ENCODE measurements at regions not wholly inside any gene's neighbourhood (a gene's known extent, or its start where the extent isn't known, plus 50 kb on each side); places are given as distances from the start of the nearest gene placed in this dataset.
"Not testable (repeated sequence)": the region's sequence is repeated elsewhere in the genome, so short reads cannot be mapped to it uniquely, and the experiment has no call there.

GRCh38 chr1:193438771-193439170 lies 252.4 kb upstream of the B3GALT2 start:
- no peak for FAIRE-seq
- Histone ChIP-seq H3K9me3 (ENCODE audit: control insufficient read depth in 2 of 2, insufficient read depth in 1 of 2, low read depth in 1 of 2, low read length in 1 of 2) (peaks cover 0 to 6% of the 10 kb centered on the region in 2 donors), H3K4me1 (ENCODE audit: control insufficient read depth in 3 of 3, insufficient read depth in 2 of 3, low read depth in 1 of 3, low read length in 2 of 3) (no peaks in the 10 kb centered on the region), H3K27ac (ENCODE audit: low read depth in 1 of 3, low read length in 2 of 3) (no peak overlapping the region), H3K27me3 (ENCODE audit: control insufficient read depth in 3 of 3, insufficient read depth in 3 of 3, low read length in 3 of 3) (no peaks in the 10 kb centered on the region), H3K36me3 (ENCODE audit: control insufficient read depth in 3 of 3, insufficient read depth in 2 of 3, low read depth in 1 of 3, low read length in 3 of 3) (no peaks in the 10 kb centered on the region), H3K4me3 (ENCODE audit: low read depth in 1 of 3, low read length in 3 of 3) (no peak overlapping the region)
- no peak for DNase-seq
- 72 to 85% (median 72%) methylated on average over 1 of the region's 1 CpG for WGBS, 3 donors

- no peaks in the 10 kb centered on the region for H3K27me3 ChIP-seq (ENCODE audit: control insufficient read depth in 3 of 3, insufficient read depth in 3 of 3, low read length in 3 of 3)
- DNase-seq, result no peak
- H3K27ac ChIP-seq (ENCODE audit: low read depth in 1 of 3, low read length in 2 of 3), result no peak overlapping the region
- no peak overlapping the region for H3K4me3 ChIP-seq (ENCODE audit: low read depth in 1 of 3, low read length in 3 of 3)
- no peaks in the 10 kb centered on the region for H3K36me3 ChIP-seq (ENCODE audit: control insufficient read depth in 3 of 3, insufficient read depth in 2 of 3, low read depth in 1 of 3, low read length in 3 of 3)
- no peaks in the 10 kb centered on the region for H3K4me1 ChIP-seq (ENCODE audit: control insufficient read depth in 3 of 3, insufficient read depth in 2 of 3, low read depth in 1 of 3, low read length in 2 of 3)
- no peak for FAIRE-seq
- H3K9me3 ChIP-seq (ENCODE audit: control insufficient read depth in 2 of 2, insufficient read depth in 1 of 2, low read depth in 1 of 2, low read length in 1 of 2), result peaks cover 0 to 11% of the 10 kb centered on the region in 2 donors
- 78 to 93% (median 85%) methylated on average over 2 of the region's 2 CpGs for whole genome bisulfite sequencing, 3 donors
These were observed 251.9 kb upstream of the B3GALT2 start for GRCh38 chr1:193438312-193438711.

GRCh38 chr1:193437785-193438184 lies 251.4 kb upstream of the B3GALT2 start:
- Histone ChIP-seq H3K36me3 (ENCODE audit: control insufficient read depth in 3 of 3, insufficient read depth in 2 of 3, low read depth in 1 of 3, low read length in 3 of 3) (no peaks in the 10 kb centered on the region), H3K9me3 (ENCODE audit: control insufficient read depth in 2 of 2, insufficient read depth in 1 of 2, low read depth in 1 of 2, low read length in 1 of 2) (peaks cover 0 to 16% of the 10 kb centered on the region in 2 donors), H3K4me1 (ENCODE audit: control insufficient read depth in 3 of 3, insufficient read depth in 2 of 3, low read depth in 1 of 3, low read length in 2 of 3) (no peaks in the 10 kb centered on the region), H3K27me3 (ENCODE audit: control insufficient read depth in 3 of 3, insufficient read depth in 3 of 3, low read length in 3 of 3) (no peaks in the 10 kb centered on the region), H3K27ac (ENCODE audit: low read depth in 1 of 3, low read length in 2 of 3) (no peak overlapping the region), H3K4me3 (ENCODE audit: low read depth in 1 of 3, low read length in 3 of 3) (no peak overlapping the region)
- FAIRE-seq (no peak), DNase-seq (no peak)

DNA sequence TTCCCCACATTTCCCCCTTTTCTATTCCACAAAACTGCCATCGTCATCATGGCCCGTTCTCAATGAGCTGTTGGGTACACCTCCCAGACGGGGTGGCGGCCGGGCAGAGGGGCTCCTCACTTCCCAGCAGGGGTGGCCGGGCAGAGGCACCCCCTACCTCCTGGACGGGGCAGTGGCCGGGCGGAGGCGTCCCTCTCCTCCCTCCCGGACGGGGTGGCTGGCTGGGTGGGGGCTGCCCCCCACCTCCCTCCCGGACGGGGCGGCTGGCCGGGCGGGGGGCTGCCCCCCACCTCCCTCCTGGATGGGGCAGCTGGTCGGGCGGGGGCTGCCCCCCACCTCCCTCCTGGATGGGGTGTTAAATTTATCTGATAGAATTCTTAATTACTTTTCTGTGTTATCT lies 250.9 kb upstream of the B3GALT2 start:
- H3K27ac ChIP-seq (ENCODE audit: low read depth in 1 of 3, low read length in 2 of 3); FAIRE-seq; H3K27me3 ChIP-seq (ENCODE audit: control insufficient read depth in 3 of 3, insufficient read depth in 3 of 3, low read length in 3 of 3); H3K4me3 ChIP-seq (ENCODE audit: low read depth in 1 of 3, low read length in 3 of 3); DNase-seq; H3K36me3 ChIP-seq (ENCODE audit: control insufficient read depth in 3 of 3, insufficient read depth in 2 of 3, low read depth in 1 of 3, low read length in 3 of 3); H3K4me1 ChIP-seq (ENCODE audit: control insufficient read depth in 3 of 3, insufficient read depth in 2 of 3, low read depth in 1 of 3, low read length in 2 of 3): not testable (repeated sequence)
- WGBS, 3 donors, result 91 to 96% (median 95%) methylated on average over 11 to 19 of the region's 19 CpGs
- H3K9me3 ChIP-seq (ENCODE audit: control insufficient read depth in 2 of 2, insufficient read depth in 1 of 2, low read depth in 1 of 2, low read length in 1 of 2), result peaks cover 0 to 20% of the 10 kb centered on the region in 2 donors

GRCh38 chr1:193435781-193436180 lies 249.4 kb upstream of the B3GALT2 start:
- H3K27ac ChIP-seq (ENCODE audit: low read depth in 1 of 3, low read length in 2 of 3), result no peak overlapping the region
- no peak for FAIRE-seq
- no peak overlapping the region for H3K4me3 ChIP-seq (ENCODE audit: low read depth in 1 of 3, low read length in 3 of 3)

DNA sequence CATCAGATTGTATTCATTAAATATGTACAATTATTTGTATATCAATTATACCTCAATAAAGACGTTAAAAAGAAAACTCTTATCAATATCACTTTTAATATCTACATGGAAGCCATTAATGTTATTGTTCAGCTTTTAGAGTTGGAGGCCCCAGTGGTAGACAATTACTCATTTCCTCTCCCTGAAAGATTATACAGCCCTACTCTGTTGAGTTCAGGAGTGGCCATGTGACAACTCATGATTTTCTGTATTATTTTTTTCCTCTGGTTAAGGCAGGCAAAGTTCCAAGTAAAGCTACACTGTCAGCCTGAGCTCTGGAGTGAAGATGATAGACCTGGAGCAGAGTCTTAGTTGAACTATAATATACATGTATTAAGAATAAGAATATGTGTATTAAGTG lies 247.9 kb upstream of the B3GALT2 start:
- Histone ChIP-seq H3K9me3 (ENCODE audit: control insufficient read depth in 2 of 2, insufficient read depth in 1 of 2, low read depth in 1 of 2, low read length in 1 of 2) (peaks cover 0 to 22% of the 10 kb centered on the region in 2 donors), H3K4me1 (ENCODE audit: control insufficient read depth in 3 of 3, insufficient read depth in 2 of 3, low read depth in 1 of 3, low read length in 2 of 3) (no peaks in the 10 kb centered on the region), H3K27ac (ENCODE audit: low read depth in 1 of 3, low read length in 2 of 3) (no peak overlapping the region), H3K36me3 (ENCODE audit: control insufficient read depth in 3 of 3, insufficient read depth in 2 of 3, low read depth in 1 of 3, low read length in 3 of 3) (no peaks in the 10 kb centered on the region), H3K4me3 (ENCODE audit: low read depth in 1 of 3, low read length in 3 of 3) (no peak overlapping the region), H3K27me3 (ENCODE audit: control insufficient read depth in 3 of 3, insufficient read depth in 3 of 3, low read length in 3 of 3) (no peaks in the 10 kb centered on the region)
- DNase-seq (no peak), FAIRE-seq (no peak)
- 80 to 87% (median 85%) methylated on average over 1 of the region's 1 CpG for WGBS, 3 donors

More at GRCh38 chr1:193435781-193436180, 249.4 kb upstream of the B3GALT2 start:
- peaks cover 0 to 25% of the 10 kb centered on the region in 2 donors for H3K9me3 ChIP-seq (ENCODE audit: control insufficient read depth in 2 of 2, insufficient read depth in 1 of 2, low read depth in 1 of 2, low read length in 1 of 2)
- WGBS, 3 donors, result 53 to 85% (median 68%) methylated on average over 1 of the region's 1 CpG
- no peaks in the 10 kb centered on the region for H3K27me3 ChIP-seq (ENCODE audit: control insufficient read depth in 3 of 3, insufficient read depth in 3 of 3, low read length in 3 of 3)
- no peaks in the 10 kb centered on the region for H3K4me1 ChIP-seq (ENCODE audit: control insufficient read depth in 3 of 3, insufficient read depth in 2 of 3, low read depth in 1 of 3, low read length in 2 of 3)
- no peak for DNase-seq
- no peaks in the 10 kb centered on the region for H3K36me3 ChIP-seq (ENCODE audit: control insufficient read depth in 3 of 3, insufficient read depth in 2 of 3, low read depth in 1 of 3, low read length in 3 of 3)

GRCh38 chr1:193433599-193433998 lies 247.2 kb upstream of the B3GALT2 start:
- H3K4me1 ChIP-seq (ENCODE audit: control insufficient read depth in 3 of 3, insufficient read depth in 2 of 3, low read depth in 1 of 3, low read length in 2 of 3), result no peaks in the 10 kb centered on the region
- H3K27ac ChIP-seq (ENCODE audit: low read depth in 1 of 3, low read length in 2 of 3), result no peak overlapping the region
- DNase-seq (no peak), FAIRE-seq (no peak)
- H3K27me3 ChIP-seq (ENCODE audit: control insufficient read depth in 3 of 3, insufficient read depth in 3 of 3, low read length in 3 of 3), result no peaks in the 10 kb centered on the region
- H3K4me3 ChIP-seq (ENCODE audit: low read depth in 1 of 3, low read length in 3 of 3), result no peak overlapping the region
- 89 to 91% (median 90%) methylated on average over 1 of the region's 1 CpG for WGBS, 3 donors
- H3K9me3 ChIP-seq (ENCODE audit: control insufficient read depth in 2 of 2, insufficient read depth in 1 of 2, low read depth in 1 of 2, low read length in 1 of 2), result peaks cover 0 to 22% of the 10 kb centered on the region in 2 donors
- no peaks in the 10 kb centered on the region for H3K36me3 ChIP-seq (ENCODE audit: control insufficient read depth in 3 of 3, insufficient read depth in 2 of 3, low read depth in 1 of 3, low read length in 3 of 3)

- Histone ChIP-seq H3K27me3 (ENCODE audit: control insufficient read depth in 3 of 3, insufficient read depth in 3 of 3, low read length in 3 of 3) (no peaks in the 10 kb centered on the region), H3K9me3 (ENCODE audit: control insufficient read depth in 2 of 2, insufficient read depth in 1 of 2, low read depth in 1 of 2, low read length in 1 of 2) (peaks cover 0 to 22% of the 10 kb centered on the region in 2 donors), H3K4me1 (ENCODE audit: control insufficient read depth in 3 of 3, insufficient read depth in 2 of 3, low read depth in 1 of 3, low read length in 2 of 3) (no peaks in the 10 kb centered on the region), H3K27ac (ENCODE audit: low read depth in 1 of 3, low read length in 2 of 3) (no peak overlapping the region), H3K36me3 (ENCODE audit: control insufficient read depth in 3 of 3, insufficient read depth in 2 of 3, low read depth in 1 of 3, low read length in 3 of 3) (no peaks in the 10 kb centered on the region), H3K4me3 (ENCODE audit: low read depth in 1 of 3, low read length in 3 of 3) (no peak overlapping the region)
- DNase-seq (no peak), FAIRE-seq (no peak)
- 91 to 96% (median 94%) methylated on average over 3 of the region's 3 CpGs for WGBS, 3 donors
These were observed 246.7 kb upstream of the B3GALT2 start for GRCh38 chr1:193432979-193433587.
